GM12872 (cell line): ENCODE measurements at regions not wholly inside any gene's neighbourhood (a gene's known extent, or its start where the extent isn't known, plus 50 kb on each side); places are given as distances from the start of the nearest gene placed in this dataset.

Experiments used
- CTCF ChIP-seq: IDR thresholded peaks from 3 replicates; pipeline ENCODE4 v1.5.1; 2011; ENCODE audit warnings: low read depth, mild to moderate bottlenecking, low read length, moderate library complexity; ENCODE audit not compliant: insufficient read depth

- no peak for TF ChIP-seq CTCF
These were observed 71.8 kb upstream of the TEAD1 start for GRCh38 chr11:12602421-12602820.

GRCh38 chr11:12603143-12604088 is 70.8 kb upstream of the TEAD1 start:
- TF ChIP-seq CTCF: no peak

GRCh38 chr11:12604557-12605153 is 69.6 kb upstream of the TEAD1 start:
- TF ChIP-seq CTCF: no peak

GRCh38 chr11:12606597-12606996 is 67.6 kb upstream of the TEAD1 start:
- TF ChIP-seq CTCF: no peak

- TF ChIP-seq CTCF: no peak
These were observed 62.9 kb upstream of the TEAD1 start for GRCh38 chr11:12611352-12611751.

GRCh38 chr11:12617632-12618031 is 56.6 kb upstream of the TEAD1 start:
- no peak for TF ChIP-seq CTCF

GRCh38 chr11:12618743-12619540 is 55.3 kb upstream of the TEAD1 start:
- no peak for TF ChIP-seq CTCF
